Left lung (tissue), 4 donors: ENCODE measurements at regions not wholly inside any gene's neighbourhood (a gene's known extent, or its start where the extent isn't known, plus 50 kb on each side); places are given as distances from the start of the nearest gene placed in this dataset.

Experiments used
- ATAC-seq: fragments of 200-7000 bp; cut with Tn5 transposase; one replicate; pipeline ENCODE4 v1.9.1; 2020; ENCODE audit warnings: moderate library complexity
- DNase-seq, 4 donors: peaks; one replicate each; pipeline ENCODE4 v3.0.0-alpha.2; 2013 to 2020
- H3K27ac ChIP-seq, 2 donors: fragments of 200-600 bp; sonication (generic) in 1 of 2; one replicate each; pipeline versions ENCODE4 v1.5.0 to v1.8.0; 2020 to 2021
- H3K27me3 ChIP-seq, 2 donors: fragments of 200-600 bp; sonication (generic) in 1 of 2; one replicate each; pipeline versions ENCODE4 v1.5.0 to v1.8.0; 2020 to 2021
- H3K36me3 ChIP-seq, 2 donors: fragments of 200-600 bp; sonication (generic) in 1 of 2; one replicate each; pipeline versions ENCODE4 v1.5.0 to v1.8.0; 2020 to 2021
- H3K4me1 ChIP-seq, 2 donors: fragments of 200-600 bp; one replicate each; pipeline ENCODE4 v1.8.0; 2021
- H3K4me3 ChIP-seq, 2 donors: fragments of 200-600 bp; sonication (generic) in 1 of 2; one replicate each; pipeline versions ENCODE4 v1.5.0 to v1.8.0; 2020 to 2021; ENCODE audit warnings: mild to moderate bottlenecking in 1 of 2
- H3K9me3 ChIP-seq, 2 donors: fragments of 200-600 bp; sonication (generic) in 1 of 2; one replicate each; pipeline versions ENCODE4 v1.5.0 to v1.8.0; 2020 to 2021
- CTCF ChIP-seq, 2 donors: fragments of 200-600 bp; sonication (generic) in 1 of 2; IDR thresholded peaks; one replicate each; pipeline versions ENCODE4 v1.5.0 to v1.8.0; 2021; ENCODE audit warnings: antibody characterized with exemption in 2 of 2
- intact Hi-C, 2 donors: fragments of 100-400 bp; cut with DNase I; formaldehyde crosslinking; loops; one replicate each; pipeline versions ENCODE4 v1.11.2 to v1.14.2; 2022
- donor health status: DM: no; HTN: yes; CAD: no.
- donor health status: DM: no; HTN: no; CAD: no.

GRCh38 chr5:1662559-1663085 is 137.0 kb downstream of the MRPL36 start:
- intact Hi-C loops = no loop called here
- H3K27me3 ChIP-seq = peaks cover 19 to 87% of the 10 kb centered on the region in 2 donors

GRCh38 chr5:1661831-1662558 is 137.6 kb downstream of the MRPL36 start:
- Histone ChIP-seq H3K27me3 (peaks cover 15 to 87% of the 10 kb centered on the region in 2 donors), H3K9me3 (no peaks in the 10 kb centered on the region), H3K36me3 (no peaks in the 10 kb centered on the region), H3K4me1 (no peaks in the 10 kb centered on the region), H3K4me3 (no peak overlapping the region), H3K27ac (no peak overlapping the region)
- intact Hi-C loops = no loop called here
- no peak for TF ChIP-seq CTCF (IDR thresholded peaks at IDR 0.05)
- ATAC-seq = no peak
- DNase-seq = peak in 1 of 4 donors; percentile 73

More at GRCh38 chr5:1662559-1663085, 137.0 kb downstream of the MRPL36 start:
- no peak for TF ChIP-seq CTCF (IDR thresholded peaks at IDR 0.05)
- peak in 1 of 4 donors; percentile 49 for DNase-seq
- H3K9me3 ChIP-seq = no peaks in the 10 kb centered on the region
- no peaks in the 10 kb centered on the region for H3K36me3 ChIP-seq
- ATAC-seq = no peak
- no peaks in the 10 kb centered on the region for H3K4me1 ChIP-seq
- H3K27ac ChIP-seq = no peak overlapping the region
- no peak overlapping the region for H3K4me3 ChIP-seq

GRCh38 chr5:1661311-1661710 is 137.6 kb upstream of the LPCAT1 start:
- no peak for ATAC-seq
- H3K4me3 ChIP-seq = no peak overlapping the region
- peaks cover 8 to 87% of the 10 kb centered on the region in 2 donors for H3K27me3 ChIP-seq
- no peaks in the 10 kb centered on the region for H3K36me3 ChIP-seq
- no peak overlapping the region for H3K27ac ChIP-seq
- H3K9me3 ChIP-seq = no peaks in the 10 kb centered on the region
- intact Hi-C loops = no loop called here
- H3K4me1 ChIP-seq = no peaks in the 10 kb centered on the region
- peak in 1 of 4 donors; percentile 45 for DNase-seq
- no peak for TF ChIP-seq CTCF (IDR thresholded peaks at IDR 0.05)

- H3K36me3 ChIP-seq = no peaks in the 10 kb centered on the region
- H3K4me3 ChIP-seq = no peak overlapping the region
- peaks cover under 1 to 87% of the 10 kb centered on the region in 2 donors for H3K27me3 ChIP-seq
- TF ChIP-seq CTCF (IDR thresholded peaks at IDR 0.05) = no peak
- no peak overlapping the region for H3K27ac ChIP-seq
- DNase-seq = peak in 1 of 4 donors; percentile 17
- no peak for ATAC-seq
- H3K4me1 ChIP-seq = no peaks in the 10 kb centered on the region
- intact Hi-C loops = no loop called here
- H3K9me3 ChIP-seq = no peaks in the 10 kb centered on the region
Observed at GRCh38 chr5:1660511-1660910, 136.8 kb upstream of the LPCAT1 start.

- H3K36me3 ChIP-seq = no peaks in the 10 kb centered on the region
- no peak for TF ChIP-seq CTCF (IDR thresholded peaks at IDR 0.05)
- intact Hi-C loops = no loop called here
- H3K27ac ChIP-seq = no peak overlapping the region
- H3K9me3 ChIP-seq = no peaks in the 10 kb centered on the region
- H3K27me3 ChIP-seq = peaks cover 0 to 87% of the 10 kb centered on the region in 2 donors
- peak in 1 of 4 donors; percentile 63 for DNase-seq
- no peaks in the 10 kb centered on the region for H3K4me1 ChIP-seq
- no peak for ATAC-seq
- no peak overlapping the region for H3K4me3 ChIP-seq
Observed at GRCh38 chr5:1660001-1660400, 136.2 kb upstream of the LPCAT1 start.
